C4-2B (cell line): ENCODE measurements at regions not wholly inside any gene's neighbourhood (a gene's known extent, or its start where the extent isn't known, plus 50 kb on each side); places are given as distances from the start of the nearest gene placed in this dataset.

ENCODE experiments used
- CTCF ChIP-seq: fragments of 450-650 bp; conservative IDR thresholded peaks from 2 replicates; pipeline ENCODE4 v1.5.1; 2017; ENCODE audit warnings: mild to moderate bottlenecking
- ZFX ChIP-seq: fragments of 450-650 bp; IDR thresholded peaks from 2 replicates; pipeline ENCODE4 v1.6.1; 2017

DNA sequence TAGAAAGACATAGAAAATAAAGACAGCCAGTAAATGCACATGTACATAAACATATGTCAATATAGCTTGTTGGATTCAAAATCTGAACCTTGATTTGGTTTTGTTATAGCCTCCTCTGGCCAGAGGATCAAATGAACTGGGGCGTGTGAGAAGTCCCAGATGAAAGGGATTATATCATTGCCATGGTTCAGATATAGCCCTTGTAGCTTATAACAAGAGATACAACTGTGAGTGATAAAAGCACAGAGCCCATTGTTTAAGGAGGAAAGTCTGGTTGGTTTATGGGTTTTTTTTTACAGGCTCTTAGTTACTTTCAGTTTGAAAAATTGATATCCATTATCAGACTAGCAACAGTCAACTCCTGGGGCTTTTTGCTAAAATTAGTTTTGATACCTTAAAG lies 101.7 kb upstream of the GLRA2 start:
- TF ChIP-seq CTCF (no peak), ZFX (no peak)
